ENCODE measurements at regions not wholly inside any gene's neighbourhood (a gene's known extent, or its start where the extent isn't known, plus 50 kb on each side); places are given as distances from the start of the nearest gene placed in this dataset.

- TF ChIP-seq POLR2A (IDR thresholded peaks at IDR 0.05) (no peak), CTCF (IDR thresholded peaks at IDR 0.05) (no peak)
Measured at GRCh38 chr3:64828276-64828675, 140.5 kb upstream of the ADAMTS9 start.

All from ovary (tissue), 3 donors.